H1 (cell line): ENCODE measurements at regions not wholly inside any gene's neighbourhood (a gene's known extent, or its start where the extent isn't known, plus 50 kb on each side); places are given as distances from the start of the nearest gene placed in this dataset.

ENCODE experiments used
- BCL11A ChIP-seq, 2 experiments: IDR thresholded peaks; one replicate each; pipeline ENCODE4 v1.6.1; 2011; ENCODE audit warnings: low read depth in 2 of 2, low read length in 2 of 2, mild to moderate bottlenecking in 2 of 2
- CTBP2 ChIP-seq: IDR thresholded peaks from 2 replicates; pipeline ENCODE4 v1.7.0; 2011; ENCODE audit warnings: borderline replicate concordance, mild to moderate bottlenecking, moderate library complexity, mixed read lengths, low read length; ENCODE audit not compliant: insufficient read depth, insufficient read length
- GTF2F1 ChIP-seq: IDR thresholded peaks from 2 replicates; pipeline ENCODE4 v1.6.1; 2012; ENCODE audit warnings: low read depth, low read length, improper control_type of control experiment, borderline replicate concordance
- RBBP5 ChIP-seq: IDR thresholded peaks from 2 replicates; pipeline ENCODE4 v1.7.1; 2012; ENCODE audit warnings: low read depth, mild to moderate bottlenecking, inconsistent platforms, low read length, moderate library complexity, borderline replicate concordance

DNA sequence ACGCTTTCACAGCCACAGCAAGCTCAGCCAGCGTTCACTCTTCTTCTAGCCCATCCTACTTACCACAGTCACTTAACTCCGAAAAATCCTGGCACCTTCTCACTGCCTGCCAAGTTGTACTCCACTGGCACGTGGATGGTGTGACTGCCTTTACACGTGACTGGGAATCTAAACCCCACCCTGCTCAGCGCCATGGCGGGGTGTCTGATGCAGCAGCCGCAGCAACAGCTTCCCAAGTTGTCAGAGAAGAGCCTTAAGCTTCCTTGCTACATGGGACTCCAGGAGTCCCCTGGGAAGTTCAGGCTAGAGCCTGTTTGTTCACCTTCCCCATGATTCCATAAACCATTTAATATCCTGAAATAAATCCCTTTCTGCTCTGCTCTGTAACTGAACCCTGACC, 61.9 kb upstream of the FOXC1 start (continued):
- no peak for TF ChIP-seq CTBP2
- TF ChIP-seq GTF2F1 = no peak
- TF ChIP-seq RBBP5 = no peak
- TF ChIP-seq BCL11A (IDR thresholded peaks at IDR 0.05; ENCODE audit: low read depth in 2 of 2, low read length in 2 of 2) = no peak
